ENCODE measurements at regions not wholly inside any gene's neighbourhood (a gene's known extent, or its start where the extent isn't known, plus 50 kb on each side); places are given as distances from the start of the nearest gene placed in this dataset.
"Not testable (repeated sequence)": the region's sequence is repeated elsewhere in the genome, so short reads cannot be mapped to it uniquely, and the experiment has no call there.

- DNase-seq; H3K27ac ChIP-seq (ENCODE audit: insufficient read depth in 1 of 2, low read depth in 1 of 2, low read length in 2 of 2, poor library complexity in 1 of 2, severe bottlenecking in 2 of 2); H3K9me3 ChIP-seq (ENCODE audit: control extremely low read depth in 1 of 5, control insufficient read depth in 4 of 5, insufficient read depth in 2 of 5, low read depth in 1 of 5, low read length in 4 of 5); POLR2A ChIA-PET; H3K36me3 ChIP-seq (ENCODE audit: control insufficient read depth in 4 of 4, insufficient read depth in 4 of 4, low read length in 3 of 4); H3K27me3 ChIP-seq (replicated peaks in 2 of 5; ENCODE audit: control insufficient read depth in 4 of 5, insufficient read depth in 5 of 5, low read length in 4 of 5); H3K4me3 ChIP-seq (ENCODE audit: control insufficient read depth in 1 of 7, extremely low read depth in 1 of 7, insufficient read depth in 4 of 7, low read depth in 2 of 7, low read length in 6 of 7); CTCF ChIA-PET; H3K4me1 ChIP-seq (ENCODE audit: control extremely low read depth in 1 of 4, control insufficient read depth in 4 of 4, insufficient read depth in 4 of 4, low read length in 3 of 4): not testable (repeated sequence)
- no CpG with 5 or more reads among the region's 1 CpG for WGBS (ENCODE audit: insufficient coverage)
These were observed 126.2 kb downstream of the MTERF1 start for GRCh38 chr7:91754280-91754679.

DNA sequence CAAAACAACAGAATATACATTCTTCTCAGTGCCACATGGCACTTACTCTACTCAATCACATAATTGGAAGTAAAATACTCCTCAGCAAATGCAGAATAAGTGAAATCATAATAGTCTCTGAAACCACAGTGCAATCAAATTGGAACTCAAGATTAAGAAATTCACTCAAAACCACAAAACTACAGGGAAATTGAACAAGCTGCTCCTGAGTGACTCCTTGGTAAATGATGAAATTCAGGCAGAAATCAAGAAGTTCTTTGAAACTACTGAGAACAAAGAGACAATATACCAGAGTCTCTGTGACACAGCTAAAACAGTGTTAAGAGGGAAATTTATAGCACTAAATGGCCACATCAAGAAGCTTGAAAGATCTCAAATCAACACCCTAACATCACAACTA is 125.4 kb downstream of the MTERF1 start:
- H3K27ac ChIP-seq (ENCODE audit: insufficient read depth in 1 of 2, low read depth in 1 of 2, low read length in 2 of 2, poor library complexity in 1 of 2, severe bottlenecking in 2 of 2); H3K9me3 ChIP-seq (ENCODE audit: control extremely low read depth in 1 of 5, control insufficient read depth in 4 of 5, insufficient read depth in 2 of 5, low read depth in 1 of 5, low read length in 4 of 5); H3K36me3 ChIP-seq (ENCODE audit: control insufficient read depth in 4 of 4, insufficient read depth in 4 of 4, low read length in 3 of 4); H3K27me3 ChIP-seq (replicated peaks in 2 of 5; ENCODE audit: control insufficient read depth in 4 of 5, insufficient read depth in 5 of 5, low read length in 4 of 5); H3K4me3 ChIP-seq (ENCODE audit: control insufficient read depth in 1 of 7, extremely low read depth in 1 of 7, insufficient read depth in 4 of 7, low read depth in 2 of 7, low read length in 6 of 7); H3K4me1 ChIP-seq (ENCODE audit: control extremely low read depth in 1 of 4, control insufficient read depth in 4 of 4, insufficient read depth in 4 of 4, low read length in 3 of 4); DNase-seq; POLR2A ChIA-PET; CTCF ChIA-PET: not testable (repeated sequence)

- ChIA-PET CTCF (no interaction called here), POLR2A (no interaction called here)
- Histone ChIP-seq H3K36me3 (ENCODE audit: control insufficient read depth in 4 of 4, insufficient read depth in 4 of 4, low read length in 3 of 4) (no peaks in the 10 kb centered on the region), H3K9me3 (ENCODE audit: control extremely low read depth in 1 of 5, control insufficient read depth in 4 of 5, insufficient read depth in 2 of 5, low read depth in 1 of 5, low read length in 4 of 5) (peaks cover 0 to 2% (median 0%) of the 10 kb centered on the region in 5 experiments), H3K4me3 (ENCODE audit: control insufficient read depth in 1 of 7, extremely low read depth in 1 of 7, insufficient read depth in 4 of 7, low read depth in 2 of 7, low read length in 6 of 7) (no peak overlapping the region), H3K27me3 (replicated peaks in 2 of 5; ENCODE audit: control insufficient read depth in 4 of 5, insufficient read depth in 5 of 5, low read length in 4 of 5) (no peaks in the 10 kb centered on the region), H3K27ac (ENCODE audit: insufficient read depth in 1 of 2, low read depth in 1 of 2, low read length in 2 of 2, poor library complexity in 1 of 2, severe bottlenecking in 2 of 2) (no peak overlapping the region), H3K4me1 (ENCODE audit: control extremely low read depth in 1 of 4, control insufficient read depth in 4 of 4, insufficient read depth in 4 of 4, low read length in 3 of 4) (no peaks in the 10 kb centered on the region)
- no peak for DNase-seq
- 76% methylated on average over 4 of the region's 4 CpGs for WGBS (ENCODE audit: insufficient coverage)
These were observed 121.2 kb downstream of the MTERF1 start for GRCh38 chr7:91759205-91759863.

- Histone ChIP-seq H3K9me3 (ENCODE audit: control extremely low read depth in 1 of 5, control insufficient read depth in 4 of 5, insufficient read depth in 2 of 5, low read depth in 1 of 5, low read length in 4 of 5) (peaks cover 0 to 8% (median 0%) of the 10 kb centered on the region in 5 experiments), H3K4me1 (ENCODE audit: control extremely low read depth in 1 of 4, control insufficient read depth in 4 of 4, insufficient read depth in 4 of 4, low read length in 3 of 4) (no peaks in the 10 kb centered on the region), H3K27me3 (replicated peaks in 2 of 5; ENCODE audit: control insufficient read depth in 4 of 5, insufficient read depth in 5 of 5, low read length in 4 of 5) (no peaks in the 10 kb centered on the region), H3K27ac (ENCODE audit: insufficient read depth in 1 of 2, low read depth in 1 of 2, low read length in 2 of 2, poor library complexity in 1 of 2, severe bottlenecking in 2 of 2) (no peak overlapping the region), H3K4me3 (ENCODE audit: control insufficient read depth in 1 of 7, extremely low read depth in 1 of 7, insufficient read depth in 4 of 7, low read depth in 2 of 7, low read length in 6 of 7) (no peak overlapping the region), H3K36me3 (ENCODE audit: control insufficient read depth in 4 of 4, insufficient read depth in 4 of 4, low read length in 3 of 4) (no peaks in the 10 kb centered on the region)
- DNase-seq = no peak
- ChIA-PET POLR2A (no interaction called here), CTCF (no interaction called here)
- WGBS (ENCODE audit: insufficient coverage) = 99% methylated on average over 7 of the region's 10 CpGs
These were observed 112.7 kb downstream of the MTERF1 start for GRCh38 chr7:91767820-91768219.

- no peak overlapping the region for H3K27ac ChIP-seq (ENCODE audit: insufficient read depth in 1 of 2, low read depth in 1 of 2, low read length in 2 of 2, poor library complexity in 1 of 2, severe bottlenecking in 2 of 2)
- ChIA-PET CTCF (no interaction called here), POLR2A (no interaction called here)
- no peaks in the 10 kb centered on the region for H3K36me3 ChIP-seq (ENCODE audit: control insufficient read depth in 4 of 4, insufficient read depth in 4 of 4, low read length in 3 of 4)
- WGBS (ENCODE audit: insufficient coverage) = no CpG with 5 or more reads among the region's 1 CpG
- peaks cover 0 to 2% (median 0%) of the 10 kb centered on the region in 5 experiments for H3K27me3 ChIP-seq (replicated peaks in 2 of 5; ENCODE audit: control insufficient read depth in 4 of 5, insufficient read depth in 5 of 5, low read length in 4 of 5)
- DNase-seq = no peak
- H3K9me3 ChIP-seq (ENCODE audit: control extremely low read depth in 1 of 5, control insufficient read depth in 4 of 5, insufficient read depth in 2 of 5, low read depth in 1 of 5, low read length in 4 of 5) = no peaks in the 10 kb centered on the region
- no peak overlapping the region for H3K4me3 ChIP-seq (ENCODE audit: control insufficient read depth in 1 of 7, extremely low read depth in 1 of 7, insufficient read depth in 4 of 7, low read depth in 2 of 7, low read length in 6 of 7)
- no peaks in the 10 kb centered on the region for H3K4me1 ChIP-seq (ENCODE audit: control extremely low read depth in 1 of 4, control insufficient read depth in 4 of 4, insufficient read depth in 4 of 4, low read length in 3 of 4)
These were observed 109.1 kb downstream of the MTERF1 start for GRCh38 chr7:91771394-91771793.

DNA sequence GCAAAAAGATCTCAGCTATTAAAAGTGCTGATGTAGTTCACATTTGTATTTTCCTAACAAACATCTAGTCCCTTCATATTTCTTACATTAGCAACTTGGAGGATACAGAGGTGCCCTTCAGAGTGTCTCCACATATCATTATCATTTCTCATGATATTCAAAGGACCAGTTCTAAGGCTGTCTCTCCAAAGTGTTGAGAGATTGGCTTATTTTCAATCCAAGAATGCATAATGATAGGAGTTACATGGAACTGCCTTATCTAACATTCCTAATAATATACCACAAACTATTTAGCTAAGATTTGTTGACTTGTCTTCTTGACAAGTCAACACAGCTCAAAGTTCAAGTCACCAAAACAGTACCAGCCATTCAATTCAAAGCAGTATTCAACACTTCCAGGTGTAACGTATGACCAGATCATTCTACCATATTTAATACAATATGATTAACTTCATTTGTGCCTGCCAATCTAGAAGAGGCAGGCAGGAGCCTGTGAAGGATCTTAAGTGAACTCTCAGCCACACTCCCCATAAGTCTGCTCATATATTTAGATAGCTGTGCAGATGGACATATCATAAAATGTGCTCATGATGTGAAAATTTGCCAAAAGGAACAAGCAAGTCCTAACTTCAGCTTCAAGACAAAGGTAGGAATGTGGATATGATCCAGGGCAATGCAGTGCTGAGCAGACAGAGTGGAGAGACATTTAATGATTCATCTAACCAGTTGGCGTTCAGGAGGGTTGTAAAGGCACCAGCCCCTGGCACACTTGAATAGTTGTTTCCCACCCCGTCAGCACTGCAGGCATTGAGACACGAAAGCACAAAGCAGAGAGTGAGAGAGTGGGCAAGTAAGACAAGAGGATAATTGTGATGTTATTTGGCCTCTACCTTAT is 108.3 kb downstream of the MTERF1 start:
- Histone ChIP-seq H3K36me3 (ENCODE audit: control insufficient read depth in 4 of 4, insufficient read depth in 4 of 4, low read length in 3 of 4) (no peaks in the 10 kb centered on the region), H3K27me3 (replicated peaks in 2 of 5; ENCODE audit: control insufficient read depth in 4 of 5, insufficient read depth in 5 of 5, low read length in 4 of 5) (peaks cover 0 to 2% (median 0%) of the 10 kb centered on the region in 5 experiments), H3K9me3 (ENCODE audit: control extremely low read depth in 1 of 5, control insufficient read depth in 4 of 5, insufficient read depth in 2 of 5, low read depth in 1 of 5, low read length in 4 of 5) (no peaks in the 10 kb centered on the region), H3K4me3 (ENCODE audit: control insufficient read depth in 1 of 7, extremely low read depth in 1 of 7, insufficient read depth in 4 of 7, low read depth in 2 of 7, low read length in 6 of 7) (no peak overlapping the region), H3K27ac (ENCODE audit: insufficient read depth in 1 of 2, low read depth in 1 of 2, low read length in 2 of 2, poor library complexity in 1 of 2, severe bottlenecking in 2 of 2) (no peak overlapping the region), H3K4me1 (ENCODE audit: control extremely low read depth in 1 of 4, control insufficient read depth in 4 of 4, insufficient read depth in 4 of 4, low read length in 3 of 4) (no peaks in the 10 kb centered on the region)
- WGBS (ENCODE audit: insufficient coverage) = 100% methylated on average over 1 of the region's 4 CpGs
- ChIA-PET CTCF (no interaction called here), POLR2A (no interaction called here)
- no peak for DNase-seq

DNA sequence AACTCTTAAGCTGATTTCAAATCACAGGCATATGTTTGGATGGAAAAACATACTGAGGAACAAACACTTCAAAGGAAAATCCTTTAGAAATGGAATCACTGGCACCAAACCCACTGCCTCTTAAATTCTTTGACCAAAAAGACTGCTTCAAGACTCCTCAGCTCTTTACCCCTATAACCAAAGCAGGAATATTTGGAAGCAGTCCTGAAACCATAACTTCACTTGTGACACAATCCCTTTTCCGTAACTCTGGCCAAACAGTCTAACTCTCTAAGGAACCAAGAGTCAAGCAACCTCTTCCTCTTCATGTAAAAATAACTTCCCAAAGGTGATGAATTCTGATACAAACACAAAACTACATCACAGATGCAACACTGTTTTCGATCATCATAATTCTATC is 104.3 kb downstream of the MTERF1 start:
- Histone ChIP-seq H3K9me3 (ENCODE audit: control extremely low read depth in 1 of 5, control insufficient read depth in 4 of 5, insufficient read depth in 2 of 5, low read depth in 1 of 5, low read length in 4 of 5) (no peaks in the 10 kb centered on the region), H3K36me3 (ENCODE audit: control insufficient read depth in 4 of 4, insufficient read depth in 4 of 4, low read length in 3 of 4) (no peaks in the 10 kb centered on the region), H3K27ac (ENCODE audit: insufficient read depth in 1 of 2, low read depth in 1 of 2, low read length in 2 of 2, poor library complexity in 1 of 2, severe bottlenecking in 2 of 2) (no peak overlapping the region), H3K27me3 (replicated peaks in 2 of 5; ENCODE audit: control insufficient read depth in 4 of 5, insufficient read depth in 5 of 5, low read length in 4 of 5) (peaks cover 0 to 2% (median 0%) of the 10 kb centered on the region in 5 experiments), H3K4me1 (ENCODE audit: control extremely low read depth in 1 of 4, control insufficient read depth in 4 of 4, insufficient read depth in 4 of 4, low read length in 3 of 4) (no peaks in the 10 kb centered on the region), H3K4me3 (ENCODE audit: control insufficient read depth in 1 of 7, extremely low read depth in 1 of 7, insufficient read depth in 4 of 7, low read depth in 2 of 7, low read length in 6 of 7) (no peak overlapping the region)
- POLR2A ChIA-PET = no interaction called here
- CTCF ChIA-PET = no interaction called here
- DNase-seq = no peak
- 100% methylated on average over 1 of the region's 2 CpGs for WGBS (ENCODE audit: insufficient coverage)

Data from common myeloid progenitor, CD34-positive (primary cell).